NCI-H226 (cell line): ENCODE measurements at regions not wholly inside any gene's neighbourhood (a gene's known extent, or its start where the extent isn't known, plus 50 kb on each side); places are given as distances from the start of the nearest gene placed in this dataset.
"Not testable (repeated sequence)": the region's sequence is repeated elsewhere in the genome, so short reads cannot be mapped to it uniquely, and the experiment has no call there.

Experiments
- DNase-seq: peaks from one replicate; pipeline ENCODE4 v3.0.0-alpha.2; 2015

DNA sequence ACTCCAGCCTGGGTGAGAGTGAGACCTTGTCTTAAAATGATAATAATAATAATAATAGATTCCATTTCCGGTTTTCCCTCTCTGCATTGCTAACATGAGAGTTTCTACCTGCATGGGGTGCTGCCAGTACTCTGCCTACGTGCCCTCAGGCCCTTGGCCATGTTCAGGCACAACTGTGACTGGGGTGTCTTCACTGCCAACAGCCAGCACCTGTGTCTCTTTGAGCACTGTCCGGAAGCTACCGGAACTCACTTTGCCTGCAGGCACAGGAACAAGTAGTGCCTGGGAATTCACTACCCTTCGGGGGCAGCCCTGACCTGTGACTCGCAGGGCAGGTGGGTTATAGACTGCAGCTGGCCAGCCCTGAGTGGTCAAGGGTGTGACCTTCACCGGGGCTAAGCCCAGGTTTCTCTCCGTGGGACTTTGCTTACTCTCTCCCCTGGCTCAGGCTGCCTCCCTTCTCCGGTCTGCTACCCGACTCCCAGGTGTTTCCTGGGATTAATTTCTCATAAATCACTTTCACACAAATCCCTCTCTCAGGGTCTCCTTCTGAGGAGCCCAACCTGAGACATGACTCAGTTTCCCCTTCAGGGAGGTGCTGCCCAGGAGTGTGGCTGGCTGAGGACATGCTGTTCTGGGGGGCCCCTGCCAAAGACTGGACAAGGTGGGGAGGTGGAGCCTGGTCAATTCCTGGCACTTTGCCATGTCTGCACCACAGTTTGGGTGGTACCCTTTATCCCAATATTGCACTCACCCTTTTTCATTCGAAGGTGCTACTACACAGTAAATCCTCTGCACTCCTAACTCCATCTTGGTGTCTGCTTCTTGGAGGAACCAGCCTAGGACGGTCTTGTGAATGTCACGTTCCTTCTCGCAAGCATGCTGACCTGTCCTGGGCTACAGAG lies 79.5 kb upstream of the RALGAPA2 start:
- no peak for DNase-seq

DNA sequence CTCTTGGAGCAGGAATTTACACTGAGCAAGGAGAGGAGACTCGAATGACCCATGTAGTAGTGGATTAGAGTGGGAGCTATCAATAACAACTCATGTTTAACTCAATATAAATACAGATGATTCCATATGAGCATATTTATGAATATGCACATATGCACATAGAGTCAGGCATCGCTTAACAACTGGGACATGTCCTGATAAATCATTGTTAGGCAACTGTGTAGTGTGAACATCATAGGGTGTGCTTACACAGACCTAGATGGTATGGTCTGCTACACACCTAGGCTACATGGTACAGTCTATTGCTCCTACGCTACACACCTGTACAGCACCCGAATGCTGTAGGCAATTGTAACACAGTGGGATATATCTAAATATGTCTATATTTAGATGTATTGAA lies 75.9 kb upstream of the RALGAPA2 start:
- no peak for DNase-seq

DNA sequence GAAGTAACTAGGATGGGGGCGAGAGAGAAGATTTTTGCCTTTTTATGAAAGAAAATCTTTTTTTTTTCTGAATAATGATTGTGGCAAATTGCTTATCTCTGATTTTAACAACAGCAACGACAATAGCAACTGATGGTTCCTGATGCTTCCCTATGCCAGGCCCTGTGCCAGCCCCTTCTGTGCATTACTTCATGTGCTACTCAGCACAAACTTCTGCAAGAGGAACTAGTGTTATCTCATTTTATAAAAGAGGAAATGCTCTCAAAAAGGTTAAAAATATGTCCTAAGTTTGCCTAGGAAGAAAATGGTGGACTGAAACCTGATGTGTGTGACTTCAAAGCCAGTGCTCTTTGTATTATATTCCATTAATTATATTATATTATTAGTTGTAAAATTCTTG lies 74.0 kb upstream of the RALGAPA2 start:
- no peak for DNase-seq

DNA sequence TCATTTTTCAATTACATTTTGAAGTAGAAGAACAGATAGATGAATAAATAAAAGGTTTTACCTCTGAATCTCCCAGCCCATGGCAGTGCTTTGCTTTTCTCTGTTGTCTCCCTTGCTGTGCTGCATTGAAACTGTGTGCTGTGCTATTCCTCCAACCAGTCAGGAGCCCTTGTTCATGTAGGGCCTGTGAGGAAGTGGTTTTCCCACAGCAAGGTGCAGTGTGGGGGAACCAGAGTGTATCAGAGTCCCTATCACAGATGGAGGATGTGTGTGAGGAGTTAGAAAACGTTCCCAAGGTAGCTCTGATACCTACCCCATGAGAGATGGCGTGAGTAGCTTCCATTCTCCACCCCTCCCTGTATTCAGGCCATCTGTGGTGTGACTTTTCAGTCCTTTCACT lies 72.8 kb upstream of the RALGAPA2 start:
- no peak for DNase-seq

DNA sequence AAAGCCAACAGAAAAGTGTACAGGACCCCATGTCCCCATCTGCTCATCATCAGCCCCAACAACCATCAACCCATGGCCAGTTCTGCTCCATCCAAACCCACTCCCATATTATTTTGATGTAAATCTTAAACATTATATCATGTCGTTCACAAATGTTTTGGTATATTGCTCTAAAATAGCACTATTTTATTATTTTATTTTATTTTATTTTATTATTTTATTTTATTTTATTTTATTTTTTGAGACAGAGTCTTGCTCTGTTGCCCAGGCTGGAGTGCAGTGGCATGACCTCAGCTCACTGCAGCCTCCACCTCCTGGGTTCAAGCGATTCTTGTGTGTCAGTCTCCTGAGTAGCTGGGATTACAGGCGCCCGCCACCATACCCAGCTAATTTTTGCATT lies 72.0 kb upstream of the RALGAPA2 start:
- DNase-seq, result not testable (repeated sequence)

DNA sequence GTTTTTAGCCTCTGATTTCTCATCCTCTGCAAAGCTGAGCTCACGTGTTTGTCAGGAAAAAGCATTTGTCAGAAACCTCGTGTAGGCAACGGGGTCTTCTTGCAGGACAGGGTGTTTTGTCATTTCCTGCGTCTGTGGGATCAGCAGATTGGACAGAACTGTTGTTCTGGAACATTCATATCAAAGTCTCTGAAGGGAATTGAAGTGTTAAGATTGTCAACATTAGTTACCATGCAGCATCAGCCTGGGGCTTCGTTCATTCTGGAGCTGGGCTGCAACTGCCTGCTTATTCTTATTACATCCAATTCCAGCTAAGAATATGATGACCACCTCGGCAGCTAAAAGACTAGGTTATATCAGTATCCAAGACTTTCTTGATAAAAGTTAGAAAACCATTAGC lies 71.0 kb upstream of the RALGAPA2 start:
- DNase-seq, result no peak

DNA sequence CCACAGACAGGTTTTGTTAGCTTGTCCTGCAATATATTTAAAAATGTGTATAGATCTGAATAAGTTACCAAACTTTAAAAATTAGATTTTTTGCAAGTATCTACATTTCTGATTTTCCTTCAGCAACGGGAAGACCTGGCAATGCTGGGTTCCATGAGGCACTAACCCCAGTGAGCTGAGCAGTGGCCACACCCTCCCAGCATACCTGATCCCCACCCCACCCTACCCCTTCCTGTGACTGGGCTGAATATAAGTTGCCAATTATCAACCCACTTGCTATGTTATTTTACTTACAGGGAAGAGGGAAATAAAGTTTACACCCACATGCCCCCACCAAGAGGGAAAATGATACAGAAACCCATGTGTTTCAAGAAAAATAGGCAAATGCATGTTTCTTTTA lies 70.3 kb upstream of the RALGAPA2 start:
- no peak for DNase-seq

DNA sequence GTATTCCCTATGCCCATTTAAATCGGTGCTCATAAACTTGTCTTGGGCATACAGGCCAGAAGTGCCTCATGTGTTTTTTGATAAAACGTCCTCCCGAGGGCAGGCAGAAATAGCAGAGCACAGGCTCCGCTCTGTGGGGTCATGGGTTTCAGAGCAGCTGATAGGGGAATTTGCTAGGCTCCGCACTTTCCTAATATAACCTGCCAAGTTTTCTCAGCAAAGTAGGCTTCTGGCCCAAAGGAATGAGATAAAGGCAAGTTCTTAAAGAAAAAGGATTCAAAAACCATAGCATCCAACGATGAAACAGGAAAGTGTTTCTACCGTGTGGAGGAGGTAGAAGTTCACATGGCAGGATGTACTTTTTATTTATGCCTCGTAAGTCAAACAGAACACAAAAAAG lies 69.8 kb upstream of the RALGAPA2 start:
- no peak for DNase-seq

DNA sequence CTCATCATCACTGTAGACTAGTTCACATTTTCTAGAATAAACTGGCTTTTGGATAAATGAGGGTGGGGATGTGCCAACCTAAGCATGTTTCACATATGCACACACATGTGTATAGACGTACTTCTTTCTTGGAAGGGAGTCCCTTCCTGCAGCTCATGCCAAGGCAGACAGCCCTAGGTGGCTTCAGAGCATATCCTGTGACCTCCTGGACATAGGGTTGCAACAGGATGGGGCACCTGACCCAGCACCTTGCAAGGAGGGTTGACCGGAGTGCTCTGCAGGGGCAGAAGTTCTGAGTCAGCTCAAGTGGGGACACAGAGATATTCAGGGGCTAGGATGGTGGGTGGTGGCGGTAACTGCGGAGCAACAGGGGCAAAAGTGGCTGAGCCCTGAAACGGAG lies 68.6 kb upstream of the RALGAPA2 start:
- no peak for DNase-seq

DNA sequence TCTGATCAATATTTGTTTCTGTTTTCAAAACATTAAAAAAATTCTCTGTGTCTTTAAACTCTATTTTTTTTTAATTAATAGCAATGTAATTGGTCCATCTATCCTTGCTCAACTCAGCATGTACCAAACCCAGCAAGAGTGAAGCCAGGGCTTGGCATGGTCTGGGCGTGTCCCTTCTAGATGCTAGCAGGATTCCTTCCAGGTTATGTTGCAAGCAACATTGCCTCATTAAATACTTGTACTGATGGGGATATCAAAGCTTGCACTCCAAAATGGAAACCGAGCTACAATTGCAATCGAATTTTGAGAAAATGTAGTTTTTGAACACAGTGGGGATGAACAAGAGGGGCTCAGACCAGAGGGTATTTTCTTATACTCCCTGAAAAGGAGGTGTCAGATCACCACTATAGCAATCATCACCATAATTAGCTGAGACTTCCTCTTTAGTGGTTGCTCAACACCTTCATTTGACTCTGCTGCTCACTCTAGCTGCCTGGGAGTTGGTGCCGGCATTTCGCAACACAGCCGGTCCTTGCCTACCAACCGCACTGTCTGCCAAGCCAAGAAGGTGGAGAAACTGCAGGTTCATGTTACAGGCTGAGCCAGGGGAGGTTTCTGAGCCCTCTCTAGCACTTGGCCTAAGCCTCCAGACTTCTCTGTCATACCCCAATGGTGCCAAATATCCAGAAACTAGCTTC lies 67.8 kb upstream of the RALGAPA2 start:
- peak; percentile 74 for DNase-seq

DNA sequence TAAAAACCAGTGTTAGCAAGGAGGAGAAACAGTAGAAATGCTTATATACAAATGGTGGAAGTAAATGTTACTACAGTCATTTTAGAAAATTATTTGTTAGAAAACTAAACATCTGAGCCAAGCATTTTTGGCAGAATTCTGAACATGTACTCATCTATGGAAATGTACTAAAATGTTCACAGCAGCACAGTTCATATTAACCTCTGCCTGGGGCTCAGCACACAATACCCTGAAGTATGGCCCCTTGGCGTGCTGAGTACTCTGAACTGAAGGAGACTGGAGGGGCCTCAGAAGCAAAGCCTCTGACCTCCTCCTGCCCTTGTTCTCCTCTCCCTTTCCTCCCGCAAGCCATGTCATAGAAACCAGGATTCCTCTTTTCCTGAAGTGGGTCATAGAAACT lies 66.2 kb upstream of the RALGAPA2 start:
- DNase-seq, result no peak

DNA sequence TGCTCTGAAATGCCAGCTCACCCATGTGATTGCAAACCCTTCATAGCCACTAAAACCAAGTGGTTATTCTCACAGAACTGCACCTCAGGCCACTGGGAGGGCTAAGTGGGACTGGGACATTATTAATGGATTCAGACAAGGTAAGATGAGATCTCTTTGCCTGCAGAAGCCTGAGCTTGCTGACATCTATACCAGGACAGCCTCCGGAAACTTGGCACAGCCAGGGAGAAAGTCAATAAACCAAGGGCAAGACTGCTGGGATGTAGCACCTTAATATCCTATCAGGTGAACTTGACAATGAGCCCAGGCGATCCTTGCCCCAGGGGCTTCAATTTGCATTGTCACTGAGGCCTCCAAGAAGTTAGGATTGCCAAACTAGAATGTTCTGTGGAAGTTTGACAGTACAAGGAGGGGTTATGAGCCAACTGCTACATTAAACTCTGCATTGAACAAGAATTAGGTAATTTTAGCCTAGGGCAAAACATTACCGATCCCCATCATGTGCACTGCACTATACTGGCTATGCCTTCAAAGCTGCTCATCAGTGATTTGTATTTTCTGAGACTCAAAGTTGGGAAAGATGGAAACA lies 60.1 kb upstream of the RALGAPA2 start:
- DNase-seq, result no peak

DNA sequence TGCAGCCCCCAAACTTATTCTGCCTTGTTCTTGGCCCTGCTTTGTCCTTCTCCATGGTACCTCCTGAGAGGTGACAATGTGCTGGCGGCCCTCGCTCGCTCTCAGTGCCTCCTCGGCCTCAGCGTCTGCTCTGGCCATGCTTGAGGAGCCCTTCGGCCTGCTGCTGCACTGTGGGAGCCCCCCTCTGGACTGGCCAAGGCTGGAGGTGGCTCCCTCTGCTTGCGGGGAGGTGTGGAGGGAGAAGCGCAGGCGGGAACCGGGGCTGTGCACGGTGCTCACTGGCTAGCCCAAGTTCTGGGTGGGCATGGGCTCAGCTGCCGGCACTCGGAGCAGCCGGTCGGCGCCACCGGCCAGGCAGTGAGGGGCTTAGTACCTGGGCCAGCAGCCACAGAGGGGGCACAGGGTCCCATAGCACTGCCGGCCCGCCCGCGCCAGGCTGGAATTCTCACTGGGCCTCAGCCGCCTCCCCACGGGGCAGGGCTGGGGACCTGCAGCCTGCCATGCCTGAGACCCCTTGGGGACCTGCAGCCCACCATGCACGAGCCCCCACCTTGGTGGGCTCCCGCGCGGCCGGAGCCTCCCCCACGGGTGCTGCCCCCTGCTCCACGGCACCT lies 55.9 kb upstream of the RALGAPA2 start:
- DNase-seq, result no peak

DNA sequence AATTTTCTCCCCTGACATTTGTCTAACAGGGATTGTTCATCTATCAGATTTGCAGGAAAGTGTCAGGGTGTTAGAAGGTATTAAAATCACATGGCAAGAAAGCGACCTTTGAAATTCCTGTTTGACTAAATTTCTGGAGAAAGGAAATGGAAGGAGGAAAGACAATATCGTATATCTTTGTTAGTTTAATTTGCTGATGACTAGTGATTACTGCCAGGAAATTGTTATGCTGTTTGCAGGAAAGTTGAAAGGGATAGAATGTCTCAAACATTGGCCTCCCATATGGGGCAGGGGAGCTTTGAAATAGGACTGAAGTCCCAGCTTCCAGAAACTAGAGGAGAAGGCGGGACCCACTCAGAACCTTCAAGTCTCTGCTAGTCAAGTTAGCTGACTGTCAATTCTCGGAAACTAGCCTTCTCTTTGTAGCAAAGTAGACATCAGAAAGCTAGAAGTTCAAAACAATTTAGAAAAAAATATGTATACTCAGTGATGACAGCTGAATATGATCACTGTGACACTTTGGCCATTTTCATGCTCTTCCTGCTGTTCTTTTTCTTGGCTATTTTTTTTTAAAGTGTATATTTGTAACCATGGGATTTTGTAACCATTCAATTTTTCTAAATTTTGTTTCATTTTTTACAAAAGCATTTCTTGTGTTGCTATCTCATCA lies 53.4 kb upstream of the RALGAPA2 start:
- DNase-seq, result no peak

DNA sequence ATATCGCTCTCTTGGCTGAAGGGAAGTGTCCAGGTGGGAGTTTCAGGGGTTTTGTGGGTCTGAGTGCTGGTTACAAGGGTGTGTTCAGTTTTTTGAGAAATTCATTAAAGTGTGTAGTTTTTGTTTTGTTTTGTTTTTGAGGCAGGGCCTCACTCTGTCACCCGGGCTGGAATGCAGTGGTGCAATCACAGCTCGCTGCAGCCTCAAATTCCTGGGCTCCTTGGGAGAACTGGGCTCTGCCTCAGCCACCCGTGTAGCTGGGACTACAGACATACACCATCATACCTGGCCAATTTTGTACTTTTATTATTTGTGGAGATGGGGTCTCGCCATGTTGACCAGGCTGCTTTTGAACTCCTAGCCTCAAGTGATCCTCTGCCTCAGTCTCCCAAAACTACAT lies 51.2 kb upstream of the RALGAPA2 start:
- DNase-seq, result no peak
